Body of pancreas (tissue), 4 donors: ENCODE measurements at regions not wholly inside any gene's neighbourhood (a gene's known extent, or its start where the extent isn't known, plus 50 kb on each side); places are given as distances from the start of the nearest gene placed in this dataset.
"Not testable (repeated sequence)": the region's sequence is repeated elsewhere in the genome, so short reads cannot be mapped to it uniquely, and the experiment has no call there.

Source experiments
- ATAC-seq: fragments of 150-250 bp; one replicate; pipeline ENCODE4 v1.9.1; 2016
- DNase-seq, 4 donors: peaks; one replicate each; pipeline ENCODE4 v3.0.0-alpha.2; 2019
- H3K27ac ChIP-seq, 4 donors: fragments of 200-600 bp; sonication (generic); 1 replicate in 3 of 4; 2 replicates in 1 of 4; pipeline versions ENCODE4 v1.5.1 to v1.6.1; 2016 to 2019; ENCODE audit warnings: mild to moderate bottlenecking in 1 of 4, mixed read lengths in 1 of 4, moderate library complexity in 1 of 4
- H3K27me3 ChIP-seq, 2 donors: fragments of 200-600 bp; sonication (generic); one replicate each; pipeline ENCODE4 v1.6.0; 2016; ENCODE audit warnings: mild to moderate bottlenecking in 1 of 2
- H3K36me3 ChIP-seq, 2 donors: fragments of 200-600 bp; sonication (generic); replicated peaks in 1 of 2; 2 replicates each; pipeline ENCODE4 v1.5.1; 2016; ENCODE audit warnings: low read depth in 2 of 2; ENCODE audit not compliant: insufficient read depth in 1 of 2
- H3K4me1 ChIP-seq: fragments of 200-600 bp; sonication (generic); one replicate; pipeline ENCODE4 v1.6.0; 2016
- H3K4me3 ChIP-seq, 2 donors: fragments of 200-600 bp; sonication (generic); 1 replicate in 1 of 2; 2 replicates in 1 of 2; pipeline ENCODE4 v1.5.1; 2016 to 2019
- H3K9me3 ChIP-seq, 3 donors: fragments of 200-600 bp; sonication (generic); 1 replicate in 2 of 3; 2 replicates in 1 of 3; pipeline ENCODE4 v1.5.1; 2016
- POLR2A ChIP-seq, 3 donors: fragments of 450-650 bp; IDR thresholded peaks; one replicate each; pipeline ENCODE4 v1.6.1; 2016; ENCODE audit warnings: antibody characterized with exemption in 3 of 3, mild to moderate bottlenecking in 2 of 3
- WGBS, 2 donors: methylation state at CpG; one replicate each; pipeline ENCODE4 v1.1.5; 2017; 5-methylcytosine and 5-hydroxymethylcytosine counted together
- intact Hi-C: fragments of 100-400 bp; cut with DNase I; formaldehyde crosslinking; loops from one replicate; pipeline ENCODE4 v1.15.1; 2023
- TF ChIP-seq, protein P1 (sequence below), 7 experiments: fragments of 450-650 bp in 4 of 7; fragments of 200-600 bp in 3 of 7; sonication (generic) in 3 of 7; IDR thresholded peaks; one replicate each; pipeline ENCODE4 v1.5.1; 2016 to 2019; ENCODE audit warnings: antibody characterized with exemption in 7 of 7

DNA sequence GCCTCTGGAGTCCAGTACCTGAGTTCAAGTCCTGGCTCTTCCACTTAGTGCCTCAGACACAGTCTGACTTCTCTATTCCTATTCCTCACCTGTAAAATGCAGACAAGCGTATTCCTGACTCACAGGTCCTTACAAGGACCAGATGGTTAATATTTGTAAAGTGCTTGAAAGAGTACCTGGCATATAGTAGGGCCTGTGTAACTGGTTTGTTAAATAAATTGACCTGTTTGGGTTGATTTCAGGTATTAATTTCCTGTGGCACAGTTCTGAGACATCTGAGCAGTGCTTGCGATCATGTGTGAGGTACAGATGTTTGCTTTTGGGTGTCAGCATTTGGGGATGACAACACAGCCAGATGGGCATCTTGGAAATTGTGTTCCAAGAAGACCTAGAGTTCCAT is 127.5 kb downstream of the APIP start:
- TF ChIP-seq POLR2A (IDR thresholded peaks at IDR 0.05) = no peak
- TF ChIP-seq, protein P1, sequence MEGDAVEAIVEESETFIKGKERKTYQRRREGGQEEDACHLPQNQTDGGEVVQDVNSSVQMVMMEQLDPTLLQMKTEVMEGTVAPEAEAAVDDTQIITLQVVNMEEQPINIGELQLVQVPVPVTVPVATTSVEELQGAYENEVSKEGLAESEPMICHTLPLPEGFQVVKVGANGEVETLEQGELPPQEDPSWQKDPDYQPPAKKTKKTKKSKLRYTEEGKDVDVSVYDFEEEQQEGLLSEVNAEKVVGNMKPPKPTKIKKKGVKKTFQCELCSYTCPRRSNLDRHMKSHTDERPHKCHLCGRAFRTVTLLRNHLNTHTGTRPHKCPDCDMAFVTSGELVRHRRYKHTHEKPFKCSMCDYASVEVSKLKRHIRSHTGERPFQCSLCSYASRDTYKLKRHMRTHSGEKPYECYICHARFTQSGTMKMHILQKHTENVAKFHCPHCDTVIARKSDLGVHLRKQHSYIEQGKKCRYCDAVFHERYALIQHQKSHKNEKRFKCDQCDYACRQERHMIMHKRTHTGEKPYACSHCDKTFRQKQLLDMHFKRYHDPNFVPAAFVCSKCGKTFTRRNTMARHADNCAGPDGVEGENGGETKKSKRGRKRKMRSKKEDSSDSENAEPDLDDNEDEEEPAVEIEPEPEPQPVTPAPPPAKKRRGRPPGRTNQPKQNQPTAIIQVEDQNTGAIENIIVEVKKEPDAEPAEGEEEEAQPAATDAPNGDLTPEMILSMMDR (IDR thresholded peaks at IDR 0.05) = no peak
- Histone ChIP-seq H3K4me3 (no peak overlapping the region), H3K4me1 (peaks cover 21% of the 10 kb centered on the region), H3K36me3 (no peaks in the 10 kb centered on the region), H3K27me3 (no peaks in the 10 kb centered on the region), H3K9me3 (no peaks in the 10 kb centered on the region), H3K27ac (no peak overlapping the region)
- ATAC-seq (no peak), DNase-seq (no peak)
- intact Hi-C loops = no loop called here
- 93% methylated on average over 2 of the region's 2 CpGs for WGBS, 2 donors

DNA sequence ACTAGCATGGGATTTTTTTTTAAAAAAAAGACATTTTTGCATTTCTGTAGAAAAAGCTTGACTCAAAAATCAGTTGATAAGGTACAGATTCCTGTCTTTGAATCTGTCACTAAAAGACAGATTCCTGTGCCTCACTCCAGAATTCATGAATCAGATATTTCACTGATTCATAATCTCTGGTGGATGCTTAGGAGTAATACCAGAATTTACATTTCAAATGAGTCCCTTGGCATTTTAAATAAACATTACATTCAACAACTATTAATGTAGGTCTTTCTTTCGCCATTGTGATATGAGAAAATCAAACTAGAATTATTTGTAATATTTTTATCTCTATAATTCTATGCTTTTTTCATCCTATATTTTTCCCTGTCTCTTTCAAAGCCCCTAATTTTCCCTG is 128.3 kb downstream of the APIP start:
- H3K36me3 ChIP-seq = no peaks in the 10 kb centered on the region
- DNase-seq = no peak
- H3K27ac ChIP-seq = no peak overlapping the region
- ATAC-seq = no peak
- intact Hi-C loops = no loop called here
- no peak overlapping the region for H3K4me3 ChIP-seq
- WGBS, 2 donors = 82 to 97% methylated on average over 1 of the region's 1 CpG
- TF ChIP-seq, protein P1 (IDR thresholded peaks at IDR 0.05) = no peak
- TF ChIP-seq POLR2A (IDR thresholded peaks at IDR 0.05) = no peak
- H3K9me3 ChIP-seq = no peaks in the 10 kb centered on the region
- no peaks in the 10 kb centered on the region for H3K27me3 ChIP-seq
- peaks cover 18% of the 10 kb centered on the region for H3K4me1 ChIP-seq

DNA sequence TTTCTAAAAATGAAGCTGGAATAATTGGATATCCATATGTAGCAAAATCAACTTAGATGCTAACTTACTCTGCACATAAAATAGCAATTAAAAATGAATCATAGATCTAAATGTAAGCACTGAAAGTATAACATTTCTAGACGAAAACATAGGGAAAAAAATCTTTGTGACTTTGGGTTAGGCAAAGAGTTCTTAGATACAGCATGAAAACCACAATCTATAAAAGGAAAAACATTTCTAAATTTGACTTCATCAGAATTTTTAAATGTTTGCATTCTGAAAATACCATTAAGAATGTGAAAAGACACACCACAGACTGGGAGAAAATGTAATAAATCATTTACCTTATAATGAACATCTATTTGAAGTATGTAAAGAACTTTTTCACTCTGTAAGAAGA is 128.8 kb downstream of the APIP start:
- ATAC-seq = no peak
- no peaks in the 10 kb centered on the region for H3K36me3 ChIP-seq
- intact Hi-C loops = no loop called here
- H3K4me3 ChIP-seq = no peak overlapping the region
- DNase-seq = no peak
- H3K27me3 ChIP-seq = no peaks in the 10 kb centered on the region
- 69 to 74% methylated on average over 1 of the region's 1 CpG for WGBS, 2 donors
- TF ChIP-seq, protein P1 (IDR thresholded peaks at IDR 0.05) = no peak
- TF ChIP-seq POLR2A (IDR thresholded peaks at IDR 0.05) = no peak
- peaks cover 12% of the 10 kb centered on the region for H3K4me1 ChIP-seq
- no peaks in the 10 kb centered on the region for H3K9me3 ChIP-seq
- no peak overlapping the region for H3K27ac ChIP-seq

DNA sequence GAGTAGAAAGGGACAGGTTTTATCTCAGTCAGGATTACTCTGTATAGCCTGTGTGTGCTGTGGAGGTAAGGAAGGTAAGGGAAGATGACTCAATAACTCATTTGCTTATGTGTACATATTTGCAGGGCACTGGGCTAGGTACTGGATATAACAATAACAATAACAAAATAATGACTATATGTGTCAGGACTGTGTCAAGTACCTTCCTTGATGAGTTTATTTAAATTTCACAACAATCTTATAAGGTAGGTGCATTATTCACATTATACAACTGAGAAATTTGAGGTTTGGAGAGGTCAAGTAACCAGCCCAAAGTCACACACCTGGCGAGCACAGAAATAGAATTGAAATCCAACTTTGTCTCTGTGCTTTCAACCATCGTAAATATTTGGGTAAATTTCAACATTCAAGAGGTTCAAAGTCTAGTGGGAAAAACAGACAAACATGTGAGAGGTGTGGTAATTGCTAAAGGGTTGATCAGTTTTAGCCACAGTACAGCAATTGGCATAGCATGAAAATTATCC is 131.8 kb downstream of the APIP start:
- ATAC-seq (no peak), DNase-seq (no peak)
- H3K36me3 ChIP-seq = no peaks in the 10 kb centered on the region
- no peak overlapping the region for H3K4me3 ChIP-seq
- 14 to 60% methylated on average over 2 of the region's 2 CpGs for WGBS, 2 donors
- TF ChIP-seq, protein P1 (IDR thresholded peaks at IDR 0.05) = no peak
- TF ChIP-seq POLR2A (IDR thresholded peaks at IDR 0.05) = no peak
- intact Hi-C loops = no loop called here
- no peaks in the 10 kb centered on the region for H3K4me1 ChIP-seq
- H3K27ac ChIP-seq = no peak overlapping the region
- H3K9me3 ChIP-seq = no peaks in the 10 kb centered on the region
- H3K27me3 ChIP-seq = no peaks in the 10 kb centered on the region

DNA sequence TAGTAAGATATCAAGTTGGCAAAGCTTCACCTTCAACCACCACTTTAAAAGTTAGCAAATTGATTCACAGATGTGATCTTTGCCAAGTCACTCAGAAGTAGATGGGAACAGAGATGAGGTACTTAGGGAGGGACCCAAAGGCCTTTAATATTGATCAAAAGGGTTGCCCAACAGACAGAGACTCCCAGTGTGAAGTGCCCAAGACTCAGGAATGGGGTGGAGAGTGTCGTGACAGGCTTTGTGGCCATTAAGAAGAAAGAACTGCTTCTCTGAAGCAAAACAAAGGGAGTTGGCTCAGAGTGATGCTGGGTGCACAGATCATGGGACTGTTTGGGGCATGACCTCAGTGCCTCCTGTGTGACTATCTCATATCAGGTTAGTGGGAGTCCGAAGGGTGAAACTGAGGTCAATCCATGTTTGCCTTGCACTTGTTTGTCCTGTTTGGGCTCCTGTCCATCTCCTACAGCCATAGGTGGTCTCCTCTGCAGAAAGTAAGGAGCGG is 132.3 kb downstream of the APIP start:
- 83 to 93% methylated on average over 3 of the region's 3 CpGs for WGBS, 2 donors

DNA sequence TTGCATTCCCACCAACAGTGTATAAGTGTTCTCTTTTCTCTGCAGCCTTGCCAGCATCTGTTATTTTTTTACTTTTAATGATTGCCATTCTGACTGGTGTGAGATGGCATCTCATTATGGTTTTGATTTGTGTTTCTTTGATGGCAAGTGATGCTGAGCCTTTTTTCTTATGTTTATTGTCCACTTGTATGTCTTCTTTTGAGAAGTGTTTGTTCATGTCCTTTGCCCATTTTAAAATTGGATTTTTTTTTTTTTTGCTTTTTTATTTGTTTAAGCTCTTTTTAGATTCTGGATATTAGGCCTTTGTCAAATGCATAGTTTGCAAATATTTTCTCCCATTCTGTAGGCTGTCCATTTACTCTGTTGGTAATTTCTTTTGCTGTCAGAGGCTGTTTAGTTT is 134.4 kb downstream of the APIP start:
- intact Hi-C loops, ATAC-seq, H3K9me3 ChIP-seq: not testable (repeated sequence)

More for the DNA sequence above, 132.3 kb downstream of the APIP start:
- DNase-seq (no peak), ATAC-seq (no peak)
- TF ChIP-seq, protein P1 (IDR thresholded peaks at IDR 0.05) = no peak
- TF ChIP-seq POLR2A (IDR thresholded peaks at IDR 0.05) = no peak
- Histone ChIP-seq H3K4me1 (no peaks in the 10 kb centered on the region), H3K9me3 (no peaks in the 10 kb centered on the region), H3K27me3 (no peaks in the 10 kb centered on the region), H3K36me3 (no peaks in the 10 kb centered on the region), H3K27ac (no peak overlapping the region), H3K4me3 (no peak overlapping the region)
- intact Hi-C loops = no loop called here

More for the DNA sequence above, 134.4 kb downstream of the APIP start:
- not testable (repeated sequence) for H3K4me1 ChIP-seq, H3K4me3 ChIP-seq, DNase-seq, H3K27me3 ChIP-seq, H3K36me3 ChIP-seq, H3K27ac ChIP-seq
